BLaER1 treated with 17β-estradiol and CSF1 and Interleukin-3, amounts not matched to agents 10 nM and 100 nM (cell line): ENCODE measurements at regions not wholly inside any gene's neighbourhood (a gene's known extent, or its start where the extent isn't known, plus 50 kb on each side); places are given as distances from the start of the nearest gene placed in this dataset.

Experiments used
- H3K27ac ChIP-seq, 11 experiments: shearing (Covaris generic); formaldehyde crosslinking; 2 replicates each; pipeline ENCODE4 v1.8.1; 2022
- H3K27me3 ChIP-seq, 11 experiments: shearing (Covaris generic); formaldehyde crosslinking; 2 replicates each; pipeline ENCODE4 v1.8.1; 2022
- H3K36me3 ChIP-seq, 11 experiments: shearing (Covaris generic); formaldehyde crosslinking; 2 replicates each; pipeline ENCODE4 v1.8.1; 2022
- H3K4me1 ChIP-seq, 10 experiments: shearing (Covaris generic); formaldehyde crosslinking; 2 replicates each; pipeline ENCODE4 v1.8.1; 2022
- H3K4me2 ChIP-seq, 11 experiments: shearing (Covaris generic); formaldehyde crosslinking; 2 replicates each; pipeline ENCODE4 v1.8.1; 2022
- H3K4me3 ChIP-seq, 10 experiments: shearing (Covaris generic); formaldehyde crosslinking; 2 replicates each; pipeline ENCODE4 v1.8.1; 2022
- H3K9ac ChIP-seq, 11 experiments: shearing (Covaris generic); formaldehyde crosslinking; 2 replicates each; pipeline ENCODE4 v1.8.1; 2022
- H3K9me3 ChIP-seq, 11 experiments: shearing (Covaris generic); formaldehyde crosslinking; replicated peaks in 1 of 11; 2 replicates each; pipeline ENCODE4 v1.8.1; 2022
- H4K20me1 ChIP-seq, 11 experiments: shearing (Covaris generic); formaldehyde crosslinking; 2 replicates each; pipeline ENCODE4 v1.8.1; 2022
- Cebpa-rat ChIP-seq, 11 experiments: shearing (Covaris generic); IDR thresholded peaks; 2 replicates each; pipeline ENCODE4 v1.8.1; 2022

GRCh38 chr17:72587156-72587555, 466.3 kb downstream of the SOX9 start:
- Histone ChIP-seq H3K27me3 (peaks cover 28 to 40% (median 37%) of the 10 kb centered on the region in 11 experiments), H3K36me3 (no peaks in the 10 kb centered on the region), H4K20me1 (peaks cover 0 to 12% (median 0%) of the 10 kb centered on the region in 11 experiments; a peak in 4 of 22 replicates), H3K9ac (no peak overlapping the region), H3K4me3 (no peak overlapping the region), H3K4me1 (peaks cover 19 to 22% (median 21%) of the 10 kb centered on the region in 10 experiments), H3K4me2 (peak overlapping the region in 9 of 11 experiments; percentile 24 to 64 (median 55); a peak in 13 of 22 replicates), H3K27ac (no peak overlapping the region), H3K9me3 (peaks cover 5 to 25% (median 18%) of the 10 kb centered on the region in 11 experiments; a peak in 20 of 22 replicates)
- TF ChIP-seq Cebpa-rat (IDR thresholded peaks at IDR 0.05), result no peak

- H3K4me1 ChIP-seq, result peaks cover 20 to 24% (median 23%) of the 10 kb centered on the region in 10 experiments
- H3K4me3 ChIP-seq, result no peak overlapping the region
- no peak overlapping the region for H3K9ac ChIP-seq
- H4K20me1 ChIP-seq, result peaks cover 0 to 15% (median 0%) of the 10 kb centered on the region in 11 experiments; a peak in 4 of 22 replicates
- H3K27ac ChIP-seq, result no peak overlapping the region
- peaks cover 1 to 22% (median 15%) of the 10 kb centered on the region in 11 experiments; a peak in 19 of 22 replicates for H3K9me3 ChIP-seq
- no peak for TF ChIP-seq Cebpa-rat (IDR thresholded peaks at IDR 0.05)
- H3K27me3 ChIP-seq, result peaks cover 36 to 48% (median 45%) of the 10 kb centered on the region in 11 experiments
- H3K36me3 ChIP-seq, result no peaks in the 10 kb centered on the region
- H3K4me2 ChIP-seq, result peak overlapping the region; percentile 10 to 64 (median 55)
Observed at GRCh38 chr17:72587773-72588511, 467.1 kb downstream of the SOX9 start.

GRCh38 chr17:72588561-72588960, 467.7 kb downstream of the SOX9 start:
- H3K9ac ChIP-seq, result no peak overlapping the region
- H3K4me2 ChIP-seq, result peak overlapping the region in 7 of 11 experiments; percentile 24 to 64 (median 55); a peak in 12 of 22 replicates
- peaks cover 42 to 54% (median 51%) of the 10 kb centered on the region in 11 experiments for H3K27me3 ChIP-seq
- H3K4me1 ChIP-seq, result peaks cover 20 to 24% (median 23%) of the 10 kb centered on the region in 10 experiments
- no peak overlapping the region for H3K27ac ChIP-seq
- no peaks in the 10 kb centered on the region for H3K36me3 ChIP-seq
- H4K20me1 ChIP-seq, result peaks cover 0 to 15% (median 0%) of the 10 kb centered on the region in 11 experiments; a peak in 4 of 22 replicates
- peaks cover 0 to 20% (median 9%) of the 10 kb centered on the region in 11 experiments; a peak in 17 of 22 replicates for H3K9me3 ChIP-seq
- H3K4me3 ChIP-seq, result no peak overlapping the region
- no peak for TF ChIP-seq Cebpa-rat (IDR thresholded peaks at IDR 0.05)

- Histone ChIP-seq H3K9ac (no peak overlapping the region), H3K27ac (no peak overlapping the region), H4K20me1 (peaks cover 0 to 15% (median 0%) of the 10 kb centered on the region in 11 experiments; a peak in 4 of 22 replicates), H3K9me3 (peaks cover 0 to 18% (median 6%) of the 10 kb centered on the region in 11 experiments; a peak in 12 of 22 replicates), H3K36me3 (no peaks in the 10 kb centered on the region), H3K4me2 (no peak overlapping the region), H3K4me1 (peaks cover 20 to 24% (median 23%) of the 10 kb centered on the region in 10 experiments), H3K27me3 (peaks cover 46 to 58% (median 55%) of the 10 kb centered on the region in 11 experiments), H3K4me3 (no peak overlapping the region)
- TF ChIP-seq Cebpa-rat (IDR thresholded peaks at IDR 0.05), result no peak
Observed at GRCh38 chr17:72588961-72589360, 468.1 kb downstream of the SOX9 start.

GRCh38 chr17:72590382-72590781, 469.6 kb downstream of the SOX9 start:
- Histone ChIP-seq H3K27me3 (peaks cover 51 to 68% (median 63%) of the 10 kb centered on the region in 11 experiments), H3K9me3 (peaks cover 0 to 9% (median 0%) of the 10 kb centered on the region in 11 experiments; a peak in 6 of 22 replicates), H3K9ac (no peak overlapping the region), H3K4me2 (no peak overlapping the region), H3K4me3 (no peak overlapping the region), H4K20me1 (peaks cover 0 to 15% (median 0%) of the 10 kb centered on the region in 11 experiments; a peak in 4 of 22 replicates), H3K27ac (no peak overlapping the region), H3K4me1 (peaks cover 20 to 24% (median 23%) of the 10 kb centered on the region in 10 experiments), H3K36me3 (no peaks in the 10 kb centered on the region)
- TF ChIP-seq Cebpa-rat (IDR thresholded peaks at IDR 0.05), result no peak

- H3K4me1 ChIP-seq, result peaks cover 20 to 24% (median 23%) of the 10 kb centered on the region in 10 experiments
- H3K9ac ChIP-seq, result no peak overlapping the region
- H3K27me3 ChIP-seq, result peaks cover 51 to 68% (median 63%) of the 10 kb centered on the region in 11 experiments
- H3K9me3 ChIP-seq, result peaks cover 0 to 9% (median 0%) of the 10 kb centered on the region in 11 experiments; a peak in 6 of 22 replicates
- H3K4me2 ChIP-seq, result peak overlapping the region in 1 of 11 experiments; percentile 90; a peak in 2 of 22 replicates
- peaks cover 0 to 15% (median 0%) of the 10 kb centered on the region in 11 experiments; a peak in 4 of 22 replicates for H4K20me1 ChIP-seq
- TF ChIP-seq Cebpa-rat (IDR thresholded peaks at IDR 0.05), result no peak
- no peaks in the 10 kb centered on the region for H3K36me3 ChIP-seq
- no peak overlapping the region for H3K27ac ChIP-seq
- H3K4me3 ChIP-seq, result peak overlapping the region in 2 of 10 experiments; percentile 63 to 64; a peak in 1 of 20 replicates
Observed at GRCh38 chr17:72590882-72591281, 470.1 kb downstream of the SOX9 start.

GRCh38 chr17:72591289-72592241, 470.7 kb downstream of the SOX9 start:
- no peak for TF ChIP-seq Cebpa-rat (IDR thresholded peaks at IDR 0.05)
- Histone ChIP-seq H3K9ac (peak overlapping the region; percentile 17 to 67 (median 45); a peak in 16 of 22 replicates), H3K36me3 (no peaks in the 10 kb centered on the region), H3K4me2 (peak overlapping the region; percentile 80 to 97 (median 91)), H4K20me1 (peaks cover 0 to 15% (median 0%) of the 10 kb centered on the region in 11 experiments; a peak in 4 of 22 replicates), H3K27me3 (peaks cover 51 to 68% (median 63%) of the 10 kb centered on the region in 11 experiments), H3K27ac (no peak overlapping the region), H3K9me3 (peaks cover 0 to 9% (median 0%) of the 10 kb centered on the region in 11 experiments; a peak in 6 of 22 replicates), H3K4me3 (peak overlapping the region; percentile 49 to 72 (median 62)), H3K4me1 (peaks cover 20 to 24% (median 23%) of the 10 kb centered on the region in 10 experiments)
